Suprapubic skin (tissue), 4 donors: ENCODE measurements at regions not wholly inside any gene's neighbourhood (a gene's known extent, or its start where the extent isn't known, plus 50 kb on each side); places are given as distances from the start of the nearest gene placed in this dataset.

Experiments used
- DNase-seq, 2 donors: peaks; one replicate each; pipeline ENCODE4 v3.0.0-alpha.2; 2019; ENCODE audit warnings: low spot score in 2 of 2
- H3K27ac ChIP-seq: fragments of 200-600 bp; sonication (generic); one replicate; pipeline ENCODE4 v1.5.1; 2019
- H3K27me3 ChIP-seq: fragments of 200-600 bp; sonication (generic); one replicate; pipeline ENCODE4 v1.5.1; 2019
- H3K36me3 ChIP-seq: fragments of 200-600 bp; sonication (generic); one replicate; pipeline ENCODE4 v1.5.1; 2019
- H3K4me1 ChIP-seq: fragments of 200-600 bp; sonication (generic); one replicate; pipeline ENCODE4 v1.5.1; 2019
- H3K4me3 ChIP-seq: fragments of 200-600 bp; sonication (generic); one replicate; pipeline ENCODE4 v1.5.1; 2019; ENCODE audit warnings: mild to moderate bottlenecking
- H3K9me3 ChIP-seq: fragments of 200-600 bp; sonication (generic); one replicate; pipeline ENCODE4 v1.5.1; 2019
- CTCF ChIP-seq, 2 donors: fragments of 200-600 bp in 1 of 2; fragments of 450-650 bp in 1 of 2; sonication (generic) in 1 of 2; IDR thresholded peaks; one replicate each; pipeline ENCODE4 v1.5.1; 2016 to 2019; ENCODE audit warnings: antibody characterized with exemption in 2 of 2, mild to moderate bottlenecking in 1 of 2, moderate library complexity in 1 of 2
- EP300 ChIP-seq: sonication (generic); formaldehyde crosslinking; IDR thresholded peaks from one replicate; pipeline ENCODE4 v1.6.1; 2017; ENCODE audit warnings: antibody characterized with exemption
- POLR2A ChIP-seq, 2 donors: fragments of 450-650 bp; IDR thresholded peaks; one replicate each; pipeline ENCODE4 v1.6.1; 2017; ENCODE audit warnings: antibody characterized with exemption in 2 of 2, mild to moderate bottlenecking in 2 of 2, moderate library complexity in 2 of 2
- POLR2AphosphoS5 ChIP-seq, 3 donors: sonication (generic); formaldehyde crosslinking; IDR thresholded peaks; one replicate each; pipeline ENCODE4 v1.6.1; 2017; ENCODE audit warnings: antibody characterized with exemption in 3 of 3
- WGBS: methylation state at CpG from one replicate; pipeline ENCODE4 v1.1.5; 2018; 5-methylcytosine and 5-hydroxymethylcytosine counted together

GRCh38 chr2:107607054-107607453 lies 219.6 kb upstream of the RGPD4 start:
- Histone ChIP-seq H3K27me3 (no peaks in the 10 kb centered on the region), H3K27ac (no peak overlapping the region), H3K4me1 (no peaks in the 10 kb centered on the region), H3K4me3 (no peak overlapping the region), H3K9me3 (no peaks in the 10 kb centered on the region), H3K36me3 (no peaks in the 10 kb centered on the region)
- 85% methylated on average over 1 of the region's 1 CpG for WGBS
- no peak for DNase-seq
- TF ChIP-seq POLR2A (IDR thresholded peaks at IDR 0.05) = no peak
- no peak for TF ChIP-seq POLR2AphosphoS5 (IDR thresholded peaks at IDR 0.05)
- no peak for TF ChIP-seq CTCF (IDR thresholded peaks at IDR 0.05)
- no peak for TF ChIP-seq EP300

GRCh38 chr2:107607473-107607872 lies 219.2 kb upstream of the RGPD4 start:
- WGBS = 96% methylated on average over 1 of the region's 1 CpG
- H3K4me1 ChIP-seq = no peaks in the 10 kb centered on the region
- H3K9me3 ChIP-seq = no peaks in the 10 kb centered on the region
- no peaks in the 10 kb centered on the region for H3K36me3 ChIP-seq
- TF ChIP-seq EP300 (no peak), POLR2A (IDR thresholded peaks at IDR 0.05) (no peak), POLR2AphosphoS5 (IDR thresholded peaks at IDR 0.05) (no peak), CTCF (IDR thresholded peaks at IDR 0.05) (no peak)
- no peak for DNase-seq
- no peak overlapping the region for H3K4me3 ChIP-seq
- H3K27me3 ChIP-seq = no peaks in the 10 kb centered on the region
- H3K27ac ChIP-seq = no peak overlapping the region

- no peak for DNase-seq
- Histone ChIP-seq H3K9me3 (peaks cover 5% of the 10 kb centered on the region), H3K36me3 (no peaks in the 10 kb centered on the region), H3K4me3 (no peak overlapping the region), H3K27me3 (no peaks in the 10 kb centered on the region), H3K4me1 (no peaks in the 10 kb centered on the region), H3K27ac (no peak overlapping the region)
- TF ChIP-seq EP300 = no peak
- TF ChIP-seq POLR2AphosphoS5 (IDR thresholded peaks at IDR 0.05) = no peak
- no peak for TF ChIP-seq POLR2A (IDR thresholded peaks at IDR 0.05)
- TF ChIP-seq CTCF (IDR thresholded peaks at IDR 0.05) = no peak
These were observed 211.7 kb upstream of the RGPD4 start for GRCh38 chr2:107615039-107615438.

- H3K27me3 ChIP-seq = no peaks in the 10 kb centered on the region
- H3K9me3 ChIP-seq = peaks cover 9% of the 10 kb centered on the region
- H3K27ac ChIP-seq = no peak overlapping the region
- no peak overlapping the region for H3K4me3 ChIP-seq
- H3K4me1 ChIP-seq = no peaks in the 10 kb centered on the region
- no peaks in the 10 kb centered on the region for H3K36me3 ChIP-seq
- DNase-seq = no peak
- no peak for TF ChIP-seq POLR2AphosphoS5 (IDR thresholded peaks at IDR 0.05)
- TF ChIP-seq POLR2A (IDR thresholded peaks at IDR 0.05) = no peak
- no peak for TF ChIP-seq CTCF (IDR thresholded peaks at IDR 0.05)
- TF ChIP-seq EP300 = no peak
These were observed 207.9 kb upstream of the RGPD4 start for GRCh38 chr2:107618769-107619168.

GRCh38 chr2:107621186-107622165 lies 205.2 kb upstream of the RGPD4 start:
- Histone ChIP-seq H3K4me1 (no peaks in the 10 kb centered on the region), H3K27ac (no peak overlapping the region), H3K27me3 (no peaks in the 10 kb centered on the region), H3K36me3 (no peaks in the 10 kb centered on the region), H3K9me3 (peaks cover 9% of the 10 kb centered on the region), H3K4me3 (no peak overlapping the region)
- DNase-seq = no peak
- whole genome bisulfite sequencing = 72% methylated on average over 5 of the region's 5 CpGs
- TF ChIP-seq POLR2A (IDR thresholded peaks at IDR 0.05) (no peak), EP300 (no peak), POLR2AphosphoS5 (IDR thresholded peaks at IDR 0.05) (no peak), CTCF (IDR thresholded peaks at IDR 0.05) (no peak)
